ENCODE measurements at regions not wholly inside any gene's neighbourhood (a gene's known extent, or its start where the extent isn't known, plus 50 kb on each side); places are given as distances from the start of the nearest gene placed in this dataset.
"Not testable (repeated sequence)": the region's sequence is repeated elsewhere in the genome, so short reads cannot be mapped to it uniquely, and the experiment has no call there.

DNA sequence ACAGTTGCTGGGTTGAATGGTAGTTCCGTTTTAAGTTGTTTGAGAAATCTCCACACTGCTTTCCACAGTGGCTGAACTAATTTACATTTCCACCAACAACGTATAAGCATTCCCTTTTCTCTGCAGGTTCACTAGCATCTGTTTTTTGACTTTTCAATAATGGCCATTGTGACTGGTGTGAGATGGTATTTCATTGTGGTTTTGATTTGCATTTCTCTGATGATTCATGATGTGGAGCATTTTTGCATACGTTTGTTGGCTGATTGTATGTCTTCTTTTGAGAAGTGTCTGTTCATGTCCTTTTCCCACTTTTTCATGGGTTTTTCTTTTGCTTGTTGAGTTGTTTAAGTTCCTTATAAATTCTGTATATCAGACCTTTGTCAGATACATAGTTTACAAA lies 150.2 kb upstream of the MAP3K1 start:
- CTCF ChIA-PET, POLR2A ChIA-PET: not testable (repeated sequence)

GRCh38 chr5:56664025-56664424 lies 151.3 kb upstream of the MAP3K1 start:
- ChIA-PET CTCF (no interaction called here), POLR2A (no interaction called here)

- CTCF ChIA-PET = no interaction called here
These were observed 151.8 kb upstream of the MAP3K1 start for GRCh38 chr5:56663523-56663922.

DNA sequence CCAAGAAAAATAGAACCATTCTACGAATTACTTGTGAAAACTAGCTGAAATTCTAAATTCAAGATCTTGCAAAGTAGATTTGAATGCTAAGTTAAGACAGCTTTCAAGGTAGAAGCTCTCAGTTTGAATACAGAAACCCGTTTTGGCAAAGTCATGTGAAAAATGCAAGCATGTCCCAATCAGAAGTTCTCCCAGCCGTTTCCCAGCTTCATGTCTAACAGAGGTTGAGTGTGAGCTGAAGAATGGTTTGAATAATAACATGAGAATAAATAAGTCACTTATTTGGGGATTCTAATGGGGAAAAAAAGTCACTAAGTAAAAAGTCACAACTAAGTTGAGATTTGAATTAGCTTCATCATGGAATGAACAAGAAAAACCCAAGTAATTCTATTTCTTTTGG lies 152.5 kb upstream of the MAP3K1 start:
- ChIA-PET POLR2A (no interaction called here), CTCF (no interaction called here)

More at GRCh38 chr5:56663523-56663922, 151.8 kb upstream of the MAP3K1 start:
- POLR2A ChIA-PET = no interaction called here

- ChIA-PET CTCF (no interaction called here), POLR2A (no interaction called here)
These were observed 155.4 kb upstream of the MAP3K1 start for GRCh38 chr5:56659971-56660370.

DNA sequence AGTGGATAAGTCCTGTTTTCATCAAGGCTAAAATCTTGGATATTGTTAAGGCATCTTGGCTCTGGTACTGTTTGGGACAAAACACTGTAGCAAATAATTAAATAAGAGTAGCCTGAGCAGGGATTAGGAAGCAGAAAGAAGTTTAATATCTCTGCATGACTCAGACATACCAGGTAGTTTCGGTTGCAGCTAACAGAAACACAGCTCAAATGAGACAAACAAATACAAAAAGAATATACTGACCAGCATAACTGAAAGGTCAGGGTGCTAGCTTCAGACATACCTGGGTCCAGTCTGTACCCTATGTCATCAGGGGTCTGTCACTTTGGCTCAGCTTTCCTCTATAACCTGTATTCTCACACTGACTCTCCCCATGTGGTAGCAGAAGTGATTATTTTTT lies 156.4 kb upstream of the MAP3K1 start:
- ChIA-PET POLR2A (no interaction called here), CTCF (no interaction called here)

DNA sequence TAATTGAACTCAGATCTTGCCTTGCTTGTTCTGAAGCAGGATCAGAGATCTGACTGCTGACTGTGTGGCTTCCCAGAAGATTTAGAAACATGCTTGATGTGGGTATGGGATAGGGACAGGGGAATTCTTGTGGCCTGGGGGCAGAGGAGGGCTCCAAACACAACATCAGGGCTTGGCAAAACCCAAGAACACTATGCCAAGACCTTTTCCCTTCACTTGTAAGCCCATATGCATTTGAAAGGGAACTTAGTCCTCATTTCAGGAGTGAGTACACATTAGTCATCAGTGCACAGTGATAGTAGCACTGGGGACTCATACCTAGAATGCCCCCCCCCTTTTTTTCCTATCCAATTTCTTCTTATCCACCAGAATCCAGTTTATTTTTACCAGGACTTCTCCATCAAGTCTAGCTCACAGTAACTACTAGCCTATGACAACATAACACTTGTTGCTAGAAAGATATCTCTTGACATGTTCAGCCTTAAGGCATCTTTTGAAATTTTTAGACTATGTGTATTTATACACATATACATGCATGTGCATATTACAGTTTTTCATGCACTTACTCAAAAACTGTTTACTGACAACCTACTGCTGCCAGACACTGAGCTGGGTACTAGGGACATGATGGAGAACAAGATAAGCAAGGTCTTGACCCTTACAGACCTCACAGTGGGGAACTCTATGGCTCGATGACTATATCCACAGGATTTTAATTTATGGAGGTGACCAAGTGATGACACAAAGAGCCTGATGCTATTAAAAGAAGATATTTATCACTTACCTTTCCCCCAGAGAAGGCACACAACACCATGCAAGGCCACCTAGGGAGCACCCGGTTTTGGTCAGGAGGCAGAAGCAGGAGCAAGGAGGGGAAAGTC lies 158.3 kb upstream of the MAP3K1 start:
- CTCF ChIA-PET = no interaction called here
- POLR2A ChIA-PET = no interaction called here

DNA sequence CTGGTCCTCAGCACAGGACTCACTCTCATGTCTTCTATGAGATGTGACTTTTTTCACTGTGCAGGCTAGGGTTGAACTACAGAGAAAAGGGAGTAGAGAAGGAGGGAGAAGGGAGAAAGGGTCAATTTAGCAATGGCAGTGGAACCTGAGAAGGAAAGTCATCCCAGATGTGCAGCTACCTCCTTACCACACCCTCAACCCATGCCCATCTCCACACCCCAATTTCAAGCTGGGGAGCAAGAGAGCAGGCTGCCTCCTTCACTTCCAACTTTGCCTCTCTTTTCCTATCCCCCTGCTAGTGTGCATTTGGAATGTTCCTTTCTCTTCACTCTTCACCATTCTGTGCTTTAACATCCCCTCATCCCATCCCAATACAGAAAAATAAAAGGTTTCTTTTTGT lies 163.5 kb upstream of the MAP3K1 start:
- CTCF ChIA-PET = no interaction called here
- POLR2A ChIA-PET = no interaction called here

DNA sequence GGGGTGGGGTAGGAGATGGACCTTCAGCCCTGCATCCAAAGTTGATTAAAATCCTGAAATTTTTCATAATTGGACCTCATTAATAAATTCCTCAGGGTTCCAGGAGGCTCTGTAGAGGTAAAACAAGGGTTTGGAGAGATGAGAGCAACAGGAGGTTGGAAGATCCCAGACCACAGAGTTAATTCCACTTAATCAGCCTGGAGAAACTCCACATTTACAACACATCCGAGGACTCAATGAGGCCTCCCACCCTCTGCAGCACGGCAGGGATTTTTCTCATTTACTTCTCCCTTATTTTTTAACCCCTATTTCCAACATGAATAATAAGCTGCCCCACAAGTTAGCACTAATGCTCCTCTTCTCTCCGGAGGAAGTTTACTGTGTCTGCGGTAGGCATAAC lies 165.0 kb upstream of the MAP3K1 start:
- POLR2A ChIA-PET = no interaction called here
- CTCF ChIA-PET = no interaction called here

GRCh38 chr5:56649569-56649968 lies 165.8 kb upstream of the MAP3K1 start:
- ChIA-PET POLR2A (no interaction called here), CTCF (no interaction called here)

GRCh38 chr5:56648460-56649034 lies 166.8 kb upstream of the MAP3K1 start:
- ChIA-PET POLR2A (no interaction called here), CTCF (no interaction called here)

GRCh38 chr5:56647099-56647850 lies 168.1 kb upstream of the MAP3K1 start:
- ChIA-PET POLR2A (no interaction called here), CTCF (no interaction called here)

- ChIA-PET POLR2A (no interaction called here), CTCF (no interaction called here)
These were observed 173.6 kb upstream of the MAP3K1 start for GRCh38 chr5:56641635-56642260.

DNA sequence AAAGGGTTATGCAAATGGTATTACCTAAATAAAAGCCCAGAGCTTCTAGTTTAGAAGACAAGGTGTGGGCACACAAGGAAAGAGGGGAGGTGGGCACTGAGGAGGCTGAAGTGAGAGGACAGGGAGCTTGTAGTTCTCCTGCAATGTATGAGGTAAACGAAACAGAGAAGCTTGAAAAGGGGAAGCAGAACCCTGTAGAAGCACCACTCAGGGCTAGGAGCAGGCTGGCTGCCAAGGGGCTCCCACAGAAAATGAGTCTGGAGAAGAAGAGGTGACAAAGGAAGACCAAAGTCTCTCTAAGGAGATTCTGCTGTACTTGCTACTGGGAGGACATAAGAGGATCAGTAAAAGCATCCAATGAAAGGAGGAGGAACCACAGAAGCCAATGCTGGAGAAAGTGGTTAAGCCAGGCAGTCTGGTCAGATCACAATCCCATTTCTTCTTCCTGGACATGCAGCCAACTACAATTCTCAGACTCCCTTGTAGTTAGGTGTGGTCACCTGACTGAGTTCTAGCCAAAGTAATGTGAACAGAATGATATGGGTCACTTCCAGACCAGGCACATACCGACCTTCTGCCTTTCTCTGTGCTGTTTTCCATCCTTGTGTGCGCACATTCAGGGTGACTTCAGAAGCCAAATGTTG lies 174.5 kb upstream of the MAP3K1 start:
- ChIA-PET POLR2A (no interaction called here), CTCF (no interaction called here)

- ChIA-PET POLR2A (no interaction called here), CTCF (interaction anchor here (0.6 kb wide), 1 partner anchor 21 kb away, joined by 3 read pairs; no protein-coding TSS in a partner anchor)
These were observed 175.9 kb upstream of the MAP3K1 start for GRCh38 chr5:56639476-56639875.

DNA sequence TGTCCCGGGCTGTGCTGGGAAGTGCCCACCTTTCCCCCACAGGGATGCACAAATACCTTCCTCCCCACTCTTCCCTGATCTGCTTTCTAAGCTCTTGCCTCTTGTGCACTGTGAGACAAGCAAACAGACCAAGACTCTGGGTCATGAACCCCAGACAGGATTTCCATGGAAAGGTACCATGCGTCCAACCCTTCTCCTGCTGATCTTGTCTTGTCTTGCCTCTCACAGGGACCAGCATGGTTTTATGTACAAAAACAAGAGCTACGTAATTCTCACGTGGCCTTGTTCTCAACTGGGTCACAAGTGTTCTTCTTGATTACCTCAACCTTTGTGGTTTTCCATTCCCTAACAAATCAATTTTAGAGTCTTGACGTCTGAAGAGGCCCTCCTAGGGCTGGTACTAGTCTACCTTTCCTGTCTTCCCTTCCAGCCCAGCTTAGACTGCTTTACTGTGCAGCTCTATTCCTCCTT lies 176.5 kb upstream of the MAP3K1 start:
- POLR2A ChIA-PET = no interaction called here
- CTCF ChIA-PET = no interaction called here

DNA sequence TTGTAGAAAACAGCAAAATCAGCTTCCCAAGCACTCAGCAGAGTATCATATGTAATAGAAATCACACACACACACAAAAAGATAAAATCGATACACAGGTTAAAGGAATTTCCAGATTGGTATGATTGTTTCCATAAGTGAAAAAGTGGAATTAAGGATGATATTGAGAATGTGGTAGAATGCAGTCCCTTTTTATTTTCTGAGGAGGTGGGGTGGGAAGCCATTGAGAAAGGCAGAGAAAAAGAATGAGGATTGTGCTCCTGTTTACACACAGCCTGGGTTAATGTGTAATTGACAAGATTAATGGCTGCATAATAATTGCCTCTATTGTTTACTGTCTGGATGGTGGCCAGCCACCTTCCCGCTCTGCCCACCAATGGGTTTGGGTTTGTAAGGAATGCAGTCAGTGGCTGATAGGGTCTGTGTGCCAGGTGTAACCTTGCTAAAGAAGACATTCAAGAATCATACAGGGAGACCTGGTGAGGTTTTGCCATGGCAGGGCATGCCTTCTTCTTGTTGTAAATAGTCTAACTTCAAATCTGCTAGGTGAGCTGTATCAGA lies 177.2 kb upstream of the MAP3K1 start:
- POLR2A ChIA-PET = no interaction called here

DNA sequence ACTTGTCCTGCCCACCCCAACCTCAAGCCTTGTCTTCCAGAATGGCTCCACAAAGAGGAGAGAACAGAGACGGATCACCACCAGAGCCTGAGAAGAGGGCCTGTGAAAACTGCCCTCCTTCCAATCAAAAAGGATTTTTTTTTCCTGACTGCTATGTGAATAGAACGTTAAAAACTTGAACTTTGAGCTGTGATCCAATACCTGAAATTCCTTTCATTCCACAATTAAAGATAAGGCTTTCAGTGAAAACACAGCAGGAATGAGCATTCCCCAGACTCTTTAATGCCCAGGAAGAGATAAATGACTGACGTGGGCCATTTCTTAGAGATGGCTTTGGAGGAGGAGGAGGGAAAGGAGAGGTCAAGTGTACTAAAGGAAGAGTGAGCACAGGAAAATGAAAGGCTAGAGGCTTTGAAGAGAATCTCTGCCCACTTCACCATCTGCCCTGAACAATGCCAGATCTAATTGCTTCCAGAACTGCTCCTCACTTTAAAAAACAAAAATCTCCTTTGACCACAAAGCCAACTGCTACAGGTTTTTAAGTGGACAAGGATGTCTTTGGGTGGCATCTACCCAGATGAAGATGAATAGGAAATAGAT lies 177.9 kb upstream of the MAP3K1 start:
- ChIA-PET CTCF (no interaction called here), POLR2A (no interaction called here)

More for the DNA sequence above, 177.2 kb upstream of the MAP3K1 start:
- CTCF ChIA-PET = no interaction called here

DNA sequence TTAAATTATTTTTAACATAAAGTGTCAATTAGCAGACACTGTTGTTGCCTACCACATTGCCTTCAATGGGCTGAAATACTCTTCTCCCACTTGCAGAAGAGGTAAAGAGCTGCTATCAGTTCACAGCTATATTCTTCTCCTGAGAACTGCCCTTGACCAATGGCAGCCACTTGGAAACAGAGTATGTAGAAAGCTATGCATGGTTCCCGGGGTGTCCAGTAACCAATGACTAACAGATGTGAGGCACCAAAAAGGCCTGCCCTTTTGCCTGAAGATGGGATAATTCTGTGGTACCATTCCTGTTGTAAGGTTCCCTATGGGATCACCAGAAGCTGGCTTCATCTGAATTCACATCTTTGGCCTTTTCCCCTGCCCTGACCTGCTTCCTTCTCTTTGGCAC lies 181.4 kb upstream of the MAP3K1 start:
- POLR2A ChIA-PET = no interaction called here
- CTCF ChIA-PET = no interaction called here

- ChIA-PET CTCF (no interaction called here), POLR2A (no interaction called here)
These were observed 182.4 kb upstream of the MAP3K1 start for GRCh38 chr5:56632939-56633338.
